H1 (cell line): ENCODE measurements at regions not wholly inside any gene's neighbourhood (a gene's known extent, or its start where the extent isn't known, plus 50 kb on each side); places are given as distances from the start of the nearest gene placed in this dataset.

Experiments
- CTCF ChIA-PET: fragments of 300-600 bp; sonication (Branson Sonifier 250); formaldehyde crosslinking; loops from one replicate; lab custom pipeline; 2021; ENCODE audit not compliant: partially characterized antibody; lab: Charles Lee
- POLR2A ChIA-PET: fragments of 300-600 bp; sonication (Branson Sonifier 250); formaldehyde crosslinking; loops from one replicate; lab custom pipeline; 2021; ENCODE audit warnings: inconsistent platforms; ENCODE audit not compliant: partially characterized antibody; lab: Charles Lee
- DNase-seq, 2 experiments: peaks; one replicate each; pipeline versions ENCODE4 v3.0.0 to v3.0.0-alpha.2; 2010 to 2022; ENCODE audit warnings: low spot score in 2 of 2, low read depth in 1 of 2, mixed read lengths in 1 of 2
- FAIRE-seq: peaks from 2 replicates; lab custom pipeline; 2011; peaks lifted over from hg19 to GRCh38; lab: Jason Lieb, UNC
- H2AFZ ChIP-seq: 2 replicates; pipeline ENCODE4 v1.8.1; 2012; ENCODE audit warnings: low read length, inconsistent platforms
- H2AK5ac ChIP-seq: 2 replicates; pipeline ENCODE4 v1.6.1; 2013; ENCODE audit warnings: low read depth, low read length
- H2BK120ac ChIP-seq: replicated peaks from 2 replicates; pipeline ENCODE3; 2013; ENCODE audit warnings: low read depth, low read length, inconsistent platforms
- H2BK12ac ChIP-seq: 2 replicates; pipeline ENCODE4 v1.6.1; 2013; ENCODE audit warnings: low read depth, low read length
- H2BK15ac ChIP-seq: 2 replicates; pipeline ENCODE4 v1.6.1; 2013; ENCODE audit warnings: low read length
- H2BK20ac ChIP-seq: 2 replicates; pipeline ENCODE4 v1.6.1; 2013; ENCODE audit warnings: low read length
- H2BK5ac ChIP-seq: 2 replicates; pipeline ENCODE4 v1.6.1; 2013; ENCODE audit warnings: low read depth, low read length
- H3K14ac ChIP-seq: 2 replicates; pipeline ENCODE4 v1.6.1; 2013; ENCODE audit warnings: inconsistent platforms; ENCODE audit not compliant: insufficient read length
- H3K18ac ChIP-seq: 2 replicates; pipeline ENCODE4 v1.6.1; 2013; ENCODE audit warnings: low read length; ENCODE audit errors: extremely low read depth
- H3K23ac ChIP-seq: 2 replicates; pipeline ENCODE4 v1.6.1; 2013; ENCODE audit warnings: inconsistent platforms; ENCODE audit not compliant: insufficient read length
- H3K23me2 ChIP-seq: 2 replicates; pipeline ENCODE4 v1.6.1; 2013; ENCODE audit warnings: low read depth, low read length
- H3K27ac ChIP-seq: 2 replicates; pipeline ENCODE4 v1.6.1; 2011; ENCODE audit warnings: low read depth, low read length, inconsistent platforms
- H3K27me3 ChIP-seq, 4 experiments: replicated peaks in 1 of 4; 1 replicate in 1 of 4; 2 replicates in 3 of 4; pipeline versions ENCODE4 v1.6.1 to v1.8.1; 2011 to 2013; ENCODE audit warnings: low read length in 3 of 4, mild to moderate bottlenecking in 3 of 4, inconsistent platforms in 2 of 4, mixed read lengths in 2 of 4, moderate library complexity in 1 of 4; ENCODE audit not compliant: control insufficient read depth in 3 of 4, insufficient read depth in 3 of 4; ENCODE audit errors: extremely low read depth in 1 of 4
- H3K36me3 ChIP-seq, 4 experiments: 2 replicates each; pipeline versions ENCODE4 v1.6.1 to v1.8.1; 2011 to 2013; ENCODE audit warnings: mild to moderate bottlenecking in 4 of 4, low read length in 3 of 4, moderate library complexity in 2 of 4, control low read depth in 1 of 4, inconsistent platforms in 1 of 4; ENCODE audit not compliant: insufficient read depth in 4 of 4, control insufficient read depth in 2 of 4
- H3K4ac ChIP-seq: replicated peaks from 2 replicates; pipeline ENCODE3; 2013; ENCODE audit warnings: low read length, low read depth, mixed read lengths, inconsistent platforms; ENCODE audit not compliant: insufficient read length
- H3K4me1 ChIP-seq, 4 experiments: replicated peaks in 1 of 4; 1 replicate in 1 of 4; 2 replicates in 3 of 4; pipeline versions ENCODE4 v1.6.1 to v1.8.1; 2011 to 2013; ENCODE audit warnings: low read length in 3 of 4, inconsistent platforms in 2 of 4, mixed read lengths in 1 of 4; ENCODE audit not compliant: insufficient read depth in 4 of 4, control insufficient read depth in 3 of 4
- H3K4me2 ChIP-seq, 2 experiments: 2 replicates each; pipeline versions ENCODE4 v1.6.1 to v1.8.1; 2011 to 2013; ENCODE audit warnings: low read depth in 2 of 2, low read length in 2 of 2, control low read depth in 1 of 2, inconsistent platforms in 1 of 2, mild to moderate bottlenecking in 1 of 2; ENCODE audit not compliant: insufficient read depth in 1 of 2
- H3K4me3 ChIP-seq, 4 experiments: fragments of 200-600, 300-600 bp in 1 of 4; sonication (generic), shearing (Covaris generic), sonication (Bioruptor Twin) in 1 of 4; 2 replicates each; pipeline versions ENCODE4 v1.5.1 to v1.8.1; 2011 to 2016; ENCODE audit warnings: low read length in 4 of 4, low read depth in 3 of 4, control low read depth in 2 of 4, inconsistent platforms in 2 of 4, mild to moderate bottlenecking in 2 of 4, mixed read lengths in 1 of 4, moderate library complexity in 1 of 4; ENCODE audit not compliant: insufficient read depth in 2 of 4; ENCODE audit errors: extremely low read depth in 1 of 4
- H3K56ac ChIP-seq: replicated peaks from 2 replicates; pipeline ENCODE3; 2013; ENCODE audit warnings: low read depth, mild to moderate bottlenecking, mixed read lengths, low read length, inconsistent platforms; ENCODE audit not compliant: insufficient read length
- H3K79me1 ChIP-seq: 2 replicates; pipeline ENCODE4 v1.6.1; 2013; ENCODE audit warnings: low read depth, low read length, control low read depth
- H3K79me2 ChIP-seq, 2 experiments: 2 replicates each; pipeline versions ENCODE4 v1.6.1 to v1.8.1; 2012 to 2013; ENCODE audit warnings: low read length in 2 of 2, mild to moderate bottlenecking in 2 of 2, inconsistent platforms in 1 of 2; ENCODE audit not compliant: insufficient read depth in 2 of 2, control insufficient read depth in 1 of 2
- H3K9ac ChIP-seq, 4 experiments: replicated peaks in 1 of 4; 1 replicate in 1 of 4; 2 replicates in 3 of 4; pipeline versions ENCODE4 v1.6.1 to v1.8.1; 2011 to 2013; ENCODE audit warnings: low read depth in 3 of 4, low read length in 3 of 4, control low read depth in 2 of 4, mild to moderate bottlenecking in 2 of 4, moderate library complexity in 2 of 4, inconsistent platforms in 1 of 4; ENCODE audit errors: extremely low read depth in 1 of 4
- H3K9me3 ChIP-seq, 2 experiments: 2 replicates each; pipeline versions ENCODE4 v1.6.1 to v1.8.1; 2012 to 2013; ENCODE audit warnings: mild to moderate bottlenecking in 2 of 2, moderate library complexity in 2 of 2, control low read depth in 1 of 2, inconsistent platforms in 1 of 2, low read depth in 1 of 2, low read length in 1 of 2, mixed read lengths in 1 of 2; ENCODE audit not compliant: insufficient read depth in 2 of 2
- H4K20me1 ChIP-seq, 2 experiments: replicated peaks in 1 of 2; 2 replicates each; pipeline versions ENCODE3 to v1.8.1; 2011 to 2013; ENCODE audit warnings: inconsistent platforms in 2 of 2, low read length in 2 of 2, mild to moderate bottlenecking in 1 of 2; ENCODE audit not compliant: insufficient read depth in 2 of 2, control insufficient read depth in 1 of 2
- H4K5ac ChIP-seq: 2 replicates; pipeline ENCODE4 v1.6.1; 2013; ENCODE audit warnings: low read length, low read depth, mixed read lengths, inconsistent platforms; ENCODE audit not compliant: insufficient read length
- H4K8ac ChIP-seq: 2 replicates; pipeline ENCODE4 v1.8.0; 2013; ENCODE audit warnings: mild to moderate bottlenecking, moderate library complexity, low read length, inconsistent platforms; ENCODE audit not compliant: insufficient read depth; ENCODE audit errors: extremely low read depth
- H4K91ac ChIP-seq: replicated peaks from 2 replicates; pipeline ENCODE3; 2013; ENCODE audit warnings: low read length, mixed read lengths, inconsistent platforms; ENCODE audit not compliant: insufficient read length
- CHD1 ChIP-seq: IDR thresholded peaks from 2 replicates; pipeline ENCODE4 v1.6.1; 2012; ENCODE audit warnings: low read depth, low read length, improper control_type of control experiment
- CREB1 ChIP-seq: IDR thresholded peaks from 2 replicates; pipeline ENCODE4 v1.6.1; 2012; ENCODE audit warnings: inconsistent platforms
- FOSL1 ChIP-seq: IDR thresholded peaks from 2 replicates; pipeline ENCODE4 v1.6.1; 2011; ENCODE audit warnings: mild to moderate bottlenecking, low read depth, low read length, moderate library complexity; ENCODE audit not compliant: insufficient read depth
- POU5F1 ChIP-seq: IDR thresholded peaks from 2 replicates; pipeline ENCODE4 v1.6.1; 2011; ENCODE audit warnings: low read depth, mild to moderate bottlenecking, low read length, moderate library complexity
- SAP30 ChIP-seq: fragments of 300-600 bp; sonication (generic); IDR thresholded peaks from 2 replicates; pipeline ENCODE4 v1.7.1; 2012; ENCODE audit warnings: low read length, moderate library complexity, mild to moderate bottlenecking, inconsistent platforms; ENCODE audit not compliant: insufficient read depth, insufficient replicate concordance
- SIX5 ChIP-seq: IDR thresholded peaks from 2 replicates; pipeline ENCODE4 v1.6.1; 2011; ENCODE audit warnings: mild to moderate bottlenecking, low read depth, low read length
- SRF ChIP-seq: IDR thresholded peaks from 2 replicates; pipeline ENCODE4 v1.6.1; 2011; ENCODE audit warnings: mild to moderate bottlenecking, low read depth, low read length, moderate library complexity
- TAF7 ChIP-seq: optimal IDR thresholded peaks from 2 replicates; pipeline ENCODE3; 2011; ENCODE audit warnings: low read depth, mild to moderate bottlenecking, inconsistent platforms, low read length, moderate library complexity, borderline replicate concordance
- TEAD4 ChIP-seq: IDR thresholded peaks from 2 replicates; pipeline ENCODE4 v1.6.1; 2012; ENCODE audit warnings: low read depth, low read length, inconsistent platforms, mixed read lengths
- WGBS, 2 experiments: shearing (Covaris generic) in 1 of 2; methylation state at CpG; one replicate each; pipeline versions ENCODE4 v1.1.6 to v1.1.7; 2013 to 2015; ENCODE audit warnings: low lambda C conversion rate in 2 of 2, mixed read lengths in 2 of 2, inconsistent platforms in 1 of 2, low coverage in 1 of 2, missing lambda C conversion rate in 1 of 2; ENCODE audit not compliant: insufficient replicate concordance in 2 of 2, insufficient coverage in 1 of 2, insufficient read length in 1 of 2; ENCODE audit errors: extremely low coverage in 1 of 2, missing lambda C conversion rate in 1 of 2; 5-methylcytosine and 5-hydroxymethylcytosine counted together

- H3K27ac ChIP-seq, result no peak overlapping the region
- WGBS, 2 experiments, result 93% methylated on average over 5 of the region's 5 CpGs; no CpG with 5 or more reads in 1 of the 2 experiments
- TF ChIP-seq SAP30 (no peak), TEAD4 (no peak), CHD1 (no peak), FOSL1 (no peak), CREB1 (no peak), TAF7 (no peak), POU5F1 (no peak), SIX5 (no peak), SRF (no peak)
Observed at GRCh38 chr7:15989194-15989593, 302.7 kb upstream of the MEOX2 start.

More at GRCh38 chr7:15989194-15989593, 302.7 kb upstream of the MEOX2 start:
- Histone ChIP-seq H3K4me3 (no peak overlapping the region), H4K5ac (no peak overlapping the region), H3K9me3 (no peaks in the 10 kb centered on the region), H3K18ac (no peak overlapping the region), H3K79me2 (no peaks in the 10 kb centered on the region), H2AK5ac (no peak overlapping the region), H3K14ac (no peak overlapping the region), H4K91ac (no peak overlapping the region), H2BK5ac (no peak overlapping the region), H4K8ac (no peak overlapping the region), H3K56ac (no peak overlapping the region), H3K23me2 (no peaks in the 10 kb centered on the region), H3K9ac (no peak overlapping the region), H3K4me1 (peaks cover 0 to 4% (median 3%) of the 10 kb centered on the region in 4 experiments; a peak in 4 of 7 replicates), H2BK15ac (no peak overlapping the region), H3K27me3 (no peaks in the 10 kb centered on the region), H2BK20ac (no peak overlapping the region), H2BK12ac (no peak overlapping the region), H3K4me2 (no peak overlapping the region), H3K4ac (no peak overlapping the region), H3K23ac (no peak overlapping the region), H4K20me1 (no peaks in the 10 kb centered on the region), H3K36me3 (no peaks in the 10 kb centered on the region), H2AFZ (no peak overlapping the region), H3K79me1 (no peaks in the 10 kb centered on the region), H2BK120ac (no peak overlapping the region)
- FAIRE-seq (no peak), DNase-seq (no peak)
- ChIA-PET POLR2A (no interaction called here), CTCF (no interaction called here)
